Loucy (cell line): ENCODE measurements at regions not wholly inside any gene's neighbourhood (a gene's known extent, or its start where the extent isn't known, plus 50 kb on each side); places are given as distances from the start of the nearest gene placed in this dataset.

Source experiments
- CTCF ChIP-seq: fragments of 200-600 bp; sonication (generic); conservative IDR thresholded peaks from 2 replicates; pipeline ENCODE4 v1.5.1; 2014; ENCODE audit warnings: mild to moderate bottlenecking, antibody characterized with exemption, low read length
- EZH2phosphoT487 ChIP-seq: fragments of 200-600 bp; IDR thresholded peaks from 2 replicates; pipeline ENCODE4 v1.6.1; 2018; ENCODE audit warnings: antibody characterized with exemption, mild to moderate bottlenecking, moderate library complexity, borderline replicate concordance

- TF ChIP-seq CTCF (no peak), EZH2phosphoT487 (no peak)
These were observed 132.3 kb downstream of the CCDC59 start for GRCh38 chr12:82225871-82226270.
